ENCODE measurements at regions not wholly inside any gene's neighbourhood (a gene's known extent, or its start where the extent isn't known, plus 50 kb on each side); places are given as distances from the start of the nearest gene placed in this dataset.
"Not testable (repeated sequence)": the region's sequence is repeated elsewhere in the genome, so short reads cannot be mapped to it uniquely, and the experiment has no call there.

DNA sequence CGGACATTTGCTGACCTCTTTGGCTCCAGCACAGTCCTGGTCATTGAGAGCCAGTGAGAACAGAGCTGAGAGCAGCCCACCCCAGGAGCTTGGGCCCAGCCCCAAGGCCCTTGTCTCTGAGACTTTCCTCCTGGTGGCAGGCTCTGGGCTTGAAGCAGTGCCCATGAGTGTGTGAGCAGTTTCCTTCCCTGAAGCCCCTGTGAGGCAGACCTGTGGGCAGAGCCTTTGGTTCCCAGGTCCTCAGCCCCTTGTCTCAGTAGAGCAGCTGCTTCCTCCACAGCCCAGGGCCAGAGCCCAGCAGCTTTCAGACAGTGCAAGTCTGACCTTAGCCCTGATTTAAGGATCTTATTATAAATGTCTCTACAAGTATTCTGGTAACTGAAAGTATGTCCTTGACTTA is 1185.0 kb downstream of the RPIA start:
- TF ChIP-seq, protein P1, sequence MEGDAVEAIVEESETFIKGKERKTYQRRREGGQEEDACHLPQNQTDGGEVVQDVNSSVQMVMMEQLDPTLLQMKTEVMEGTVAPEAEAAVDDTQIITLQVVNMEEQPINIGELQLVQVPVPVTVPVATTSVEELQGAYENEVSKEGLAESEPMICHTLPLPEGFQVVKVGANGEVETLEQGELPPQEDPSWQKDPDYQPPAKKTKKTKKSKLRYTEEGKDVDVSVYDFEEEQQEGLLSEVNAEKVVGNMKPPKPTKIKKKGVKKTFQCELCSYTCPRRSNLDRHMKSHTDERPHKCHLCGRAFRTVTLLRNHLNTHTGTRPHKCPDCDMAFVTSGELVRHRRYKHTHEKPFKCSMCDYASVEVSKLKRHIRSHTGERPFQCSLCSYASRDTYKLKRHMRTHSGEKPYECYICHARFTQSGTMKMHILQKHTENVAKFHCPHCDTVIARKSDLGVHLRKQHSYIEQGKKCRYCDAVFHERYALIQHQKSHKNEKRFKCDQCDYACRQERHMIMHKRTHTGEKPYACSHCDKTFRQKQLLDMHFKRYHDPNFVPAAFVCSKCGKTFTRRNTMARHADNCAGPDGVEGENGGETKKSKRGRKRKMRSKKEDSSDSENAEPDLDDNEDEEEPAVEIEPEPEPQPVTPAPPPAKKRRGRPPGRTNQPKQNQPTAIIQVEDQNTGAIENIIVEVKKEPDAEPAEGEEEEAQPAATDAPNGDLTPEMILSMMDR (conservative IDR thresholded peaks at IDR 0.05) = not testable (repeated sequence)
- TF ChIP-seq EZH2 (IDR thresholded peaks at IDR 0.05; ENCODE audit: low read depth) = not testable (repeated sequence)
